GM12878 (cell line): ENCODE measurements at regions not wholly inside any gene's neighbourhood (a gene's known extent, or its start where the extent isn't known, plus 50 kb on each side); places are given as distances from the start of the nearest gene placed in this dataset.

ENCODE experiments used
- ATAC-seq: fragments of 200-7000 bp; cut with Tn5 transposase; 3 replicates; pipeline ENCODE4 v1.9.1; 2020; ENCODE audit warnings: mild to moderate bottlenecking, moderate library complexity
- BruUV-seq: library from RNA; stranded (reverse); fragments of 400-500 nt; replicated peaks from 2 replicates; lab custom pipeline; 2021; lab: Mats Ljungman, UMichigan
- CTCF ChIA-PET: fragments of 300-600 bp; sonication (Branson Sonifier 250); formaldehyde crosslinking; extraction: SDS; loops from one replicate; lab custom pipeline; 2021; ENCODE audit warnings: inconsistent platforms; lab: Yijun Ruan, JAX
- POLR2A ChIA-PET: fragments of 350-600 bp; formaldehyde crosslinking; extraction: SDS; loops from one replicate; lab custom pipeline; 2021; ENCODE audit warnings: inconsistent platforms; lab: Charles Lee
- RAD21 ChIA-PET: fragments of 300-600 bp; sonication (Branson Sonifier 250); formaldehyde crosslinking; loops from one replicate; lab custom pipeline; 2023; ENCODE audit warnings: antibody characterized with exemption; ENCODE audit not compliant: unreplicated experiment; lab: Charles Lee
- SMC1A ChIA-PET: fragments of 300-600 bp; sonication (Branson Sonifier 250); formaldehyde crosslinking; loops from one replicate; lab custom pipeline; 2023; ENCODE audit not compliant: unreplicated experiment, uncharacterized antibody; lab: Charles Lee
- DNase-seq: peaks from one replicate; pipeline ENCODE4 v3.0.0-alpha.2; 2011; ENCODE audit warnings: low read depth, low spot score
- FAIRE-seq: peaks from 3 replicates; lab custom pipeline; 2011; peaks lifted over from hg19 to GRCh38; lab: Jason Lieb, UNC
- H2AFZ ChIP-seq: 2 replicates; pipeline ENCODE4 v1.6.0; 2011; ENCODE audit warnings: low read depth, low read length, control low read depth; ENCODE audit not compliant: control insufficient read depth
- H3K27ac ChIP-seq: 2 replicates; pipeline ENCODE4 v1.5.1; 2011; ENCODE audit warnings: control low read depth; ENCODE audit not compliant: control insufficient read depth, insufficient read depth
- H3K27me3 ChIP-seq, 2 experiments: replicated peaks in 1 of 2; 2 replicates each; pipeline versions ENCODE4 v1.6.0 to v1.6.1; 2011; ENCODE audit warnings: low read length in 1 of 2; ENCODE audit not compliant: control insufficient read depth in 2 of 2, insufficient read depth in 2 of 2
- H3K36me3 ChIP-seq, 2 experiments: 2 replicates each; pipeline ENCODE4 v1.5.1; 2011; ENCODE audit warnings: low read length in 1 of 2; ENCODE audit not compliant: control insufficient read depth in 2 of 2, insufficient read depth in 2 of 2
- H3K4me1 ChIP-seq: 2 replicates; pipeline ENCODE4 v1.6.1; 2011; ENCODE audit warnings: mild to moderate bottlenecking, low read length, moderate library complexity, mixed read lengths; ENCODE audit not compliant: control insufficient read depth, insufficient read depth
- H3K4me2 ChIP-seq: 2 replicates; pipeline ENCODE4 v1.6.0; 2011; ENCODE audit warnings: control low read depth; ENCODE audit not compliant: control insufficient read depth, insufficient read depth
- H3K4me3 ChIP-seq: fragments of 200-600 bp; sonication (generic); 2 replicates; pipeline ENCODE4 v1.5.1; 2016
- H3K79me2 ChIP-seq: 2 replicates; pipeline ENCODE4 v1.6.0; 2011; ENCODE audit warnings: low read length; ENCODE audit not compliant: control insufficient read depth, insufficient read depth
- H3K9ac ChIP-seq: 2 replicates; pipeline ENCODE4 v1.8.0; 2011; ENCODE audit warnings: low read length, control low read depth, mixed read lengths; ENCODE audit not compliant: control insufficient read depth, insufficient read depth
- H3K9me3 ChIP-seq: replicated peaks from 3 replicates; pipeline ENCODE4 v1.5.1; 2011; ENCODE audit warnings: mild to moderate bottlenecking, low read length; ENCODE audit not compliant: control insufficient read depth, insufficient read depth
- H4K20me1 ChIP-seq: 2 replicates; pipeline ENCODE4 v1.6.0; 2011; ENCODE audit not compliant: control insufficient read depth, insufficient read depth
- ETV6 ChIP-seq, 2 experiments: fragments of 450-650 bp in 1 of 2; IDR thresholded peaks in 1 of 2; conservative IDR thresholded peaks in 1 of 2; 2 replicates each; pipeline ENCODE4 v1.6.1; 2014; ENCODE audit warnings: antibody characterized with exemption in 1 of 2, borderline replicate concordance in 1 of 2, low read depth in 1 of 2, mild to moderate bottlenecking in 1 of 2, moderate library complexity in 1 of 2
- FOXM1 ChIP-seq: IDR thresholded peaks from 2 replicates; pipeline ENCODE4 v1.6.1; 2012; ENCODE audit warnings: low read depth, mild to moderate bottlenecking, inconsistent platforms, low read length, moderate library complexity
- KDM1A ChIP-seq: fragments of 200-600 bp; sonication (generic); IDR thresholded peaks from 2 replicates; pipeline ENCODE4 v1.6.1; 2016; ENCODE audit warnings: borderline replicate concordance
- MEF2B ChIP-seq: fragments of 450-650 bp; IDR thresholded peaks from 2 replicates; pipeline ENCODE4 v1.6.1; 2018; ENCODE audit warnings: mild to moderate bottlenecking, moderate library complexity; ENCODE audit not compliant: partially characterized antibody, poor library complexity, severe bottlenecking
- MXI1 ChIP-seq: fragments of 150-350 bp; IDR thresholded peaks from 2 replicates; pipeline ENCODE4 v1.6.1; 2011; ENCODE audit warnings: low read depth, mild to moderate bottlenecking, inconsistent platforms, low read length, improper control_type of control experiment
- PRDM15 ChIP-seq: fragments of 450-650 bp; formaldehyde crosslinking; IDR thresholded peaks from 2 replicates; pipeline ENCODE4 v1.4.0; 2020; ENCODE audit warnings: mild to moderate bottlenecking, moderate library complexity
- RBBP5 ChIP-seq: fragments of 200-600 bp; sonication (generic); conservative IDR thresholded peaks from 2 replicates; pipeline ENCODE4 v1.6.1; 2016
- RCOR1 ChIP-seq: conservative IDR thresholded peaks from 2 replicates; pipeline ENCODE4 v1.6.1; 2012; ENCODE audit warnings: low read depth, low read length, improper control_type of control experiment
- SMAD1 ChIP-seq: fragments of 450-650 bp; IDR thresholded peaks from 2 replicates; pipeline ENCODE4 v1.6.1; 2018; ENCODE audit warnings: mild to moderate bottlenecking, low read depth; ENCODE audit not compliant: partially characterized antibody
- SRF ChIP-seq, 2 experiments: IDR thresholded peaks; 2 replicates each; pipeline ENCODE4 v1.6.1; 2011; ENCODE audit warnings: low read depth in 2 of 2, low read length in 2 of 2, mild to moderate bottlenecking in 1 of 2, moderate library complexity in 1 of 2
- STAT3 ChIP-seq: IDR thresholded peaks from 2 replicates; pipeline ENCODE4 v1.6.1; 2011; ENCODE audit warnings: low read depth, low read length, improper control_type of control experiment
- TCF3 ChIP-seq: IDR thresholded peaks from 2 replicates; pipeline ENCODE4 v1.6.1; 2012; ENCODE audit warnings: low read depth, mild to moderate bottlenecking, low read length, borderline replicate concordance; ENCODE audit not compliant: insufficient read depth
- ZBTB33 ChIP-seq: fragments of 450-650 bp; IDR thresholded peaks from 2 replicates; pipeline ENCODE4 v1.6.1; 2017; ENCODE audit warnings: mild to moderate bottlenecking
- WGBS: methylation state at CpG from one replicate; pipeline ENCODE4 v1.1.6; 2016; ENCODE audit warnings: low lambda C conversion rate; ENCODE audit not compliant: insufficient replicate concordance, insufficient coverage; ENCODE audit errors: missing lambda C conversion rate; 5-methylcytosine and 5-hydroxymethylcytosine counted together
- in situ Hi-C: fragments of 300-500 bp; cut with MboI; formaldehyde crosslinking; loops from 9 replicates; pipeline ENCODE4 v1.14.3; 2018; ENCODE audit warnings: mixed read lengths
- intact Hi-C: fragments of 100-400 bp; cut with micrococcal nuclease; formaldehyde crosslinking; loops from one replicate; pipeline ENCODE4 v1.14.2; 2022; ENCODE audit not compliant: unreplicated experiment
- TF ChIP-seq, protein P1 (sequence below): fragments of 450-650 bp; IDR thresholded peaks from 2 replicates; pipeline ENCODE4 v1.6.1; 2016; ENCODE audit warnings: mild to moderate bottlenecking, moderate library complexity, borderline replicate concordance

DNA sequence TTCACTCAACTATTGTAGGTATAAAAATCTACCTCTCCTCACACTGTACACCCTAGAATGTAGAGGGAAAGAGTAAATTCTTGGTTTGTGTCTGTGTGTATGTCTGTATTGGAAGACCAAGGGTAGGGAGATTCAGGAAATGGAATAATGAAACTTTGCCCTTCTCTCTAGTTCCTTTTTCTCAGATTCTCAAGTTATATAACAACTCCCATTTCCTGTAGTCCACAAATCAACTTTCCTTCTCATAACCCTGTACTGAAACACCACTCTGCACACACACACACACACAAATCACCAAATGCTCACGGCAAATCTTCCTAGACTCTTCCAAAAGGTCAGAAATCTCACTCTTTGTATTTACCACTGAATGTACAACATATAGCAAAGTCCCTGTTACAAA is 824.5 kb upstream of the DIAPH2 start (continued):
- TF ChIP-seq STAT3 (no peak), KDM1A (no peak), TCF3 (no peak), FOXM1 (no peak)

GRCh38 chrX:95875661-95876060 is 809.0 kb upstream of the DIAPH2 start:
- Histone ChIP-seq H3K9ac (no peak overlapping the region), H3K9me3 (no peaks in the 10 kb centered on the region), H4K20me1 (no peaks in the 10 kb centered on the region), H3K4me3 (no peak overlapping the region), H3K79me2 (no peaks in the 10 kb centered on the region), H3K36me3 (no peaks in the 10 kb centered on the region), H2AFZ (no peak overlapping the region), H3K27ac (no peak overlapping the region), H3K27me3 (no peaks in the 10 kb centered on the region), H3K4me2 (no peak overlapping the region), H3K4me1 (no peaks in the 10 kb centered on the region)
- SMC1A ChIA-PET: no interaction called here
- DNase-seq: no peak
- BruUV-seq: no TSS peak
- CTCF ChIA-PET: no interaction called here
- in situ Hi-C loops (no loop called here), intact Hi-C loops (no loop called here)
- no peak for ATAC-seq
- POLR2A ChIA-PET: no interaction called here
- no peak for FAIRE-seq
- RAD21 ChIA-PET: no interaction called here
- 44% methylated on average over 1 of the region's 1 CpG for WGBS
- TF ChIP-seq, protein P1, sequence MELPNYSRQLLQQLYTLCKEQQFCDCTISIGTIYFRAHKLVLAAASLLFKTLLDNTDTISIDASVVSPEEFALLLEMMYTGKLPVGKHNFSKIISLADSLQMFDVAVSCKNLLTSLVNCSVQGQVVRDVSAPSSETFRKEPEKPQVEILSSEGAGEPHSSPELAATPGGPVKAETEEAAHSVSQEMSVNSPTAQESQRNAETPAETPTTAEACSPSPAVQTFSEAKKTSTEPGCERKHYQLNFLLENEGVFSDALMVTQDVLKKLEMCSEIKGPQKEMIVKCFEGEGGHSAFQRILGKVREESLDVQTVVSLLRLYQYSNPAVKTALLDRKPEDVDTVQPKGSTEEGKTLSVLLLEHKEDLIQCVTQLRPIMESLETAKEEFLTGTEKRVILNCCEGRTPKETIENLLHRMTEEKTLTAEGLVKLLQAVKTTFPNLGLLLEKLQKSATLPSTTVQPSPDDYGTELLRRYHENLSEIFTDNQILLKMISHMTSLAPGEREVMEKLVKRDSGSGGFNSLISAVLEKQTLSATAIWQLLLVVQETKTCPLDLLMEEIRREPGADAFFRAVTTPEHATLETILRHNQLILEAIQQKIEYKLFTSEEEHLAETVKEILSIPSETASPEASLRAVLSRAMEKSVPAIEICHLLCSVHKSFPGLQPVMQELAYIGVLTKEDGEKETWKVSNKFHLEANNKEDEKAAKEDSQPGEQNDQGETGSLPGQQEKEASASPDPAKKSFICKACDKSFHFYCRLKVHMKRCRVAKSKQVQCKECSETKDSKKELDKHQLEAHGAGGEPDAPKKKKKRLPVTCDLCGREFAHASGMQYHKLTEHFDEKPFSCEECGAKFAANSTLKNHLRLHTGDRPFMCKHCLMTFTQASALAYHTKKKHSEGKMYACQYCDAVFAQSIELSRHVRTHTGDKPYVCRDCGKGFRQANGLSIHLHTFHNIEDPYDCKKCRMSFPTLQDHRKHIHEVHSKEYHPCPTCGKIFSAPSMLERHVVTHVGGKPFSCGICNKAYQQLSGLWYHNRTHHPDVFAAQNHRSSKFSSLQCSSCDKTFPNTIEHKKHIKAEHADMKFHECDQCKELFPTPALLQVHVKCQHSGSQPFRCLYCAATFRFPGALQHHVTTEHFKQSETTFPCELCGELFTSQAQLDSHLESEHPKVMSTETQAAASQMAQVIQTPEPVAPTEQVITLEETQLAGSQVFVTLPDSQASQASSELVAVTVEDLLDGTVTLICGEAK: no peak
- no peak for TF ChIP-seq SMAD1
- TF ChIP-seq RCOR1: no peak
- TF ChIP-seq ETV6 (conservative IDR thresholded peaks at IDR 0.05 in 1 of 2, IDR thresholded peaks at IDR 0.05 in 1 of 2; ENCODE audit: borderline replicate concordance in 1 of 2, low read depth in 1 of 2): no peak
- TF ChIP-seq ZBTB33: no peak
- TF ChIP-seq MEF2B: no peak
- TF ChIP-seq MXI1: no peak
- TF ChIP-seq SRF (IDR thresholded peaks at IDR 0.05; ENCODE audit: low read depth in 2 of 2, low read length in 2 of 2): no peak
- TF ChIP-seq PRDM15 (CRISPR knock-in tag): no peak
- TF ChIP-seq RBBP5: no peak
